ENCODE measurements at regions not wholly inside any gene's neighbourhood (a gene's known extent, or its start where the extent isn't known, plus 50 kb on each side); places are given as distances from the start of the nearest gene placed in this dataset.
"Not testable (repeated sequence)": the region's sequence is repeated elsewhere in the genome, so short reads cannot be mapped to it uniquely, and the experiment has no call there.

DNA sequence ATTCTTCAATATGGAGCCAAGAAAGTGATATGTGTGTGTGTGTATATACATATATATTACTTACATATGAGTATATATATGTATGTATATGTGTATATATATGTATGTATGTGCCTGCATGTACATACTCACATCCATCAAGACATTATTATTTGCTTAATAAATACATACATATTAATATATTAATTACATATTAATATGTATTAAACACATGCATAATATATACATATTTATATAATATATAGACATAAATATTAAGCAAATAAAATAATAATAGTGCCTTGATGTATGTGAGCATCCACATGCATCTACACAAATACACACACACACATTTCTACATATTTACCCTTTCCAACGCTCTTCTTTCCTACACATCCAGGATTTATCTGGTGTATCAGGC, 88.7 kb upstream of the KCNMA1 start:
- H3K27me3 Mint-ChIP-seq (ENCODE audit: low read depth, poor library complexity), result no peaks in the 10 kb centered on the region
- peaks cover 10% of the 10 kb centered on the region for H3K9me3 Mint-ChIP-seq
- TF ChIP-seq, protein P1, sequence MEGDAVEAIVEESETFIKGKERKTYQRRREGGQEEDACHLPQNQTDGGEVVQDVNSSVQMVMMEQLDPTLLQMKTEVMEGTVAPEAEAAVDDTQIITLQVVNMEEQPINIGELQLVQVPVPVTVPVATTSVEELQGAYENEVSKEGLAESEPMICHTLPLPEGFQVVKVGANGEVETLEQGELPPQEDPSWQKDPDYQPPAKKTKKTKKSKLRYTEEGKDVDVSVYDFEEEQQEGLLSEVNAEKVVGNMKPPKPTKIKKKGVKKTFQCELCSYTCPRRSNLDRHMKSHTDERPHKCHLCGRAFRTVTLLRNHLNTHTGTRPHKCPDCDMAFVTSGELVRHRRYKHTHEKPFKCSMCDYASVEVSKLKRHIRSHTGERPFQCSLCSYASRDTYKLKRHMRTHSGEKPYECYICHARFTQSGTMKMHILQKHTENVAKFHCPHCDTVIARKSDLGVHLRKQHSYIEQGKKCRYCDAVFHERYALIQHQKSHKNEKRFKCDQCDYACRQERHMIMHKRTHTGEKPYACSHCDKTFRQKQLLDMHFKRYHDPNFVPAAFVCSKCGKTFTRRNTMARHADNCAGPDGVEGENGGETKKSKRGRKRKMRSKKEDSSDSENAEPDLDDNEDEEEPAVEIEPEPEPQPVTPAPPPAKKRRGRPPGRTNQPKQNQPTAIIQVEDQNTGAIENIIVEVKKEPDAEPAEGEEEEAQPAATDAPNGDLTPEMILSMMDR (IDR thresholded peaks at IDR 0.05), result no peak
- H3K4me3 Mint-ChIP-seq, result no peak overlapping the region
- peaks cover 26% of the 10 kb centered on the region for H3K4me1 Mint-ChIP-seq
- H3K27ac Mint-ChIP-seq, result no peak overlapping the region
- DNase-seq, result no peak
- H3K36me3 Mint-ChIP-seq (ENCODE audit: low read depth), result no peaks in the 10 kb centered on the region

DNA sequence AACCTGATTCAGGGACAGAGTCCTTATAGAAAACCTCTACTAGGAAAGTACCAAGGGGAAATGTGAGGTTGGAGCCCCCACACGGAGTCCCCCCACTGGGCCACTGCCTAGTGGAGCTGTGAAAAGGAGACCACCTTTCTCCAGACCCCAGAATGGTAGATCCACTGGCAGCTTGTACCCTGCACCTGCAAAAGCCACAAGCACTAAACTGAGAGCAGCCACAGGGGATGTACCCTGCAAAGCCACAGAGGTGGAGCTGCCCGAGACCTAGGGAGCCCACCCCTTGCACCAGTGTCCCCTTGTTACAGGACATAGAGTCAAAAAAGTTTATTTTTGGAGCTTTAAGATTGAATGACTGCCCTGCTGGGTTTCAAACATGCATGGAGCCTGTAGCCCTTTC, 87.2 kb upstream of the KCNMA1 start:
- H3K9me3 Mint-ChIP-seq, result peaks cover 10% of the 10 kb centered on the region
- H3K36me3 Mint-ChIP-seq (ENCODE audit: low read depth), result no peaks in the 10 kb centered on the region
- DNase-seq, result no peak
- H3K4me1 Mint-ChIP-seq, result peaks cover 30% of the 10 kb centered on the region
- H3K4me3 Mint-ChIP-seq, result no peak overlapping the region
- no peak overlapping the region for H3K27ac Mint-ChIP-seq
- H3K27me3 Mint-ChIP-seq (ENCODE audit: low read depth, poor library complexity), result no peaks in the 10 kb centered on the region
- TF ChIP-seq, protein P1 (IDR thresholded peaks at IDR 0.05), result no peak

DNA sequence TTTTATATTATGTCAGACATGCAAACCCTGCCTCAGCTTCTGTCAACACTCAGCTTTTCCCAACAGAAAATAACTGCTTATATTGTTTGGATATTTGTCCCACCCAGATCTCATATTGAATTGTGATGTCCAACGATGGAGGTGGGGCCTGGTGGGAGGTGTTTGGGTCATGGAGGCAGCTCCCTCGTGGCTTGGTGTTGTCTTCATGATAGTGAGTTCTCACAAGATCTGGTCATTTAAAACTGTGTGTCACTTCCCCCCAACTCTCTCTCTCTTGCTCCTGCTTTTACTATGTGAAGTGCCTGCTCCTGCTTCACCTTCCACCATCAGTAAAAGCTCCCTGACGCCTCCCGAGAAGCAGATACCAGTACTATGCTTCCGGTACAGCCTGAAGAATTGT, 85.8 kb upstream of the KCNMA1 start:
- Mint-ChIP-seq H3K4me3 (no peak overlapping the region), H3K27ac (no peak overlapping the region), H3K27me3 (ENCODE audit: low read depth, poor library complexity) (no peaks in the 10 kb centered on the region), H3K9me3 (peaks cover 10% of the 10 kb centered on the region), H3K4me1 (peaks cover 41% of the 10 kb centered on the region), H3K36me3 (ENCODE audit: low read depth) (no peaks in the 10 kb centered on the region)
- TF ChIP-seq, protein P1 (IDR thresholded peaks at IDR 0.05), result no peak
- no peak for DNase-seq

DNA sequence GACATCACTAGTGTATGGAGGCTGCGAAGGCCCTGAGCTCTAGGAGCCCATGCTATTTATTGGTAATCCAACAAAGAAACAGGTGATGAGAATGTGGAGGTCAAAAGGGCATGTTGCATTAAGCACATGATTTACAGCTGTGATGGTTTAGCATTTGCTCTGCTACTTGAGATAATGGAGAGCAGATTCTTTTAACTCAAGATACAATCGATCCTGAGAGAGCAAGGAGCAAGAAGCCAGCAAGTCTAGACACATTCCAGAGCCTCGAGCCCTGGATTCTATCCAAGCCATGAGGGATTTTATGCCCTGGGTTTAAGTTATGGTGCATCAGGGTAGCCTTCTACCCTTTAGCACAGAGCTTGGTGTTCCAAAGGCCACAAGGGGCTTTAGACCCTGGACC, 85.3 kb upstream of the KCNMA1 start:
- not testable (repeated sequence) for H3K36me3 Mint-ChIP-seq (ENCODE audit: low read depth); H3K9me3 Mint-ChIP-seq; H3K27me3 Mint-ChIP-seq (ENCODE audit: low read depth, poor library complexity); H3K4me3 Mint-ChIP-seq; DNase-seq
- H3K4me1 Mint-ChIP-seq, result peaks cover 46% of the 10 kb centered on the region
- H3K27ac Mint-ChIP-seq, result peak overlapping the region; percentile 6

DNA sequence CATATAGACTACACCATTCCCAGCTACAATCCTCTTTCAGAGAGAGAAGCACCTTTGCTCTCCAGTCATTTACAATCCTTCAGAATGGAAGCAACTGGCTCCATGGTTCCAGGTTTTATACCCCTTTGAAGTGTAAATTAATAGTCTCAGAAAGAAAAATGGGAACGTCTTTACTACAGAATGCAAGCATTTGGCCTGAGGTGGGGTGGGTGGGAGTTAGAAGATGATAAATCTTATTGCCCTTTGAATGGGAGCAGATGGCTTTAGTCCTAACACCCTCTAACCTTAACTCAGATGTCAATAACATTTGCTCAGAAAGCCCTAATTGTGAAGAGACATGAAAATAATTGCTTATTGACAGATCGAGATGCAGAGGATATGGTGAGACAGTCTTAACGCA, 84.2 kb upstream of the KCNMA1 start:
- H3K36me3 Mint-ChIP-seq (ENCODE audit: low read depth), result no peaks in the 10 kb centered on the region
- H3K4me1 Mint-ChIP-seq, result peaks cover 57% of the 10 kb centered on the region
- H3K9me3 Mint-ChIP-seq, result peaks cover 7% of the 10 kb centered on the region
- H3K27ac Mint-ChIP-seq, result peak overlapping the region; percentile 46
- no peak overlapping the region for H3K4me3 Mint-ChIP-seq
- H3K27me3 Mint-ChIP-seq (ENCODE audit: low read depth, poor library complexity), result no peaks in the 10 kb centered on the region
- TF ChIP-seq, protein P1 (IDR thresholded peaks at IDR 0.05), result no peak
- DNase-seq, result no peak

DNA sequence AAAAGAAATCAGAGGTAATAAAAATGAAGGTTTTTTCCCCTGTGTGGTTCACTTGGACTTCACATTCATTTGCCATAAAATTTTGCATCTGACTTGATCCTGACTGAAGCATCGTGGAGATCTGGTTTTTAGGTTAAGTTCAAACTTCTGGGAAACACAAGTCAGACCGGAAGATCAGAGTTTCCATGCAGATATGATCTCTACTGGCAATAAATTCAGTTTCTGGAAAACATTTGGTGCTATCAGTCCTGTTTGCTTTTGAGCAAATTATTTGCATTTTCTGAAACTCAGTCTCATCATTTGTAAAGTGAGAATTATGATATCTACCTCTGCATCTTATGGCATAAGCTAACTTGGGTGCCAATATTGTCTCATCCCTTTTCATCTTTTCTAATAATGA, 81.3 kb upstream of the KCNMA1 start:
- TF ChIP-seq, protein P1 (IDR thresholded peaks at IDR 0.05), result no peak
- H3K36me3 Mint-ChIP-seq (ENCODE audit: low read depth), result no peaks in the 10 kb centered on the region

DNA sequence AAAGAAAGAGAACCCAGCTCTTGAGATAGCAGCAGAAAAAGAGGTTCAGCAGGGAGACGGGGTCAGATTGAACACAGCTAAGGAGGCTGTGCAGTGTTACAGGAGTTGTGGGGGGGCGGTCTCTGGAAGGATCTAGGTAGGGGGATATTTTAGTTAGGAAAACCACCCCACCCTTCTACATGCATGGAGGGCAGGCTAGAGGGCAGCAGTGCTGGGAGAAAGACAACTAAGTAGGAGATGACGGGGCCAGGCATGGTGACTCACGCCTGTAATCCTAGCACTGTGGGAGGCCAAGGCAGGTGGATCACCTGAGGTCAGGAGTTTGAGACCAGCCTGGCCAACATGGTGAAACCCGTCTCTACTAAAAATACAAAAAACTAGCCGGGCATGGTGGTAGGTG, 80.7 kb upstream of the KCNMA1 start:
- H3K4me1 Mint-ChIP-seq, result peaks cover 72% of the 10 kb centered on the region
- H3K9me3 Mint-ChIP-seq; H3K36me3 Mint-ChIP-seq (ENCODE audit: low read depth); H3K27me3 Mint-ChIP-seq (ENCODE audit: low read depth, poor library complexity); H3K4me3 Mint-ChIP-seq; H3K27ac Mint-ChIP-seq; DNase-seq: not testable (repeated sequence)

More for the DNA sequence above, 81.3 kb upstream of the KCNMA1 start:
- H3K27me3 Mint-ChIP-seq (ENCODE audit: low read depth, poor library complexity), result no peaks in the 10 kb centered on the region
- H3K4me1 Mint-ChIP-seq, result peaks cover 72% of the 10 kb centered on the region
- no peak overlapping the region for H3K27ac Mint-ChIP-seq
- no peak overlapping the region for H3K4me3 Mint-ChIP-seq
- DNase-seq, result no peak
- peaks cover under 1% of the 10 kb centered on the region for H3K9me3 Mint-ChIP-seq
